ENCODE measurements at regions not wholly inside any gene's neighbourhood (a gene's known extent, or its start where the extent isn't known, plus 50 kb on each side); places are given as distances from the start of the nearest gene placed in this dataset.

GRCh38 chr5:158543539-158544387, 556.0 kb downstream of the EBF1 start:
- no peak overlapping the region for H3K4me3 Mint-ChIP-seq (ENCODE audit: low read depth)
- peaks cover 5% of the 10 kb centered on the region for H3K27me3 Mint-ChIP-seq
- no peak for DNase-seq (ENCODE audit: low spot score, unreplicated experiment)
- peaks cover 8% of the 10 kb centered on the region for H3K9me3 Mint-ChIP-seq (ENCODE audit: low read depth)
- no peak overlapping the region for H3K27ac Mint-ChIP-seq
- peaks cover 2% of the 10 kb centered on the region for H3K36me3 Mint-ChIP-seq (ENCODE audit: insufficient read depth)
- no peak for TF ChIP-seq CTCF (IDR thresholded peaks at IDR 0.05; ENCODE audit: unreplicated experiment)
- H3K4me1 Mint-ChIP-seq (ENCODE audit: low read depth), result peaks cover 6% of the 10 kb centered on the region

- Mint-ChIP-seq H3K4me3 (ENCODE audit: low read depth) (no peak overlapping the region), H3K27me3 (peaks cover 5% of the 10 kb centered on the region), H3K4me1 (ENCODE audit: low read depth) (peaks cover 9% of the 10 kb centered on the region), H3K9me3 (ENCODE audit: low read depth) (no peaks in the 10 kb centered on the region), H3K27ac (no peak overlapping the region), H3K36me3 (ENCODE audit: insufficient read depth) (no peaks in the 10 kb centered on the region)
- DNase-seq (ENCODE audit: low spot score, unreplicated experiment), result no peak
- TF ChIP-seq CTCF (IDR thresholded peaks at IDR 0.05; ENCODE audit: unreplicated experiment), result no peak
These were observed 558.0 kb downstream of the EBF1 start for GRCh38 chr5:158541536-158542297.

GRCh38 chr5:158538506-158539074, 561.1 kb downstream of the EBF1 start:
- Mint-ChIP-seq H3K27me3 (peaks cover 10% of the 10 kb centered on the region), H3K4me1 (ENCODE audit: low read depth) (peaks cover 16% of the 10 kb centered on the region), H3K27ac (no peak overlapping the region), H3K9me3 (ENCODE audit: low read depth) (no peaks in the 10 kb centered on the region), H3K4me3 (ENCODE audit: low read depth) (no peak overlapping the region), H3K36me3 (ENCODE audit: insufficient read depth) (no peaks in the 10 kb centered on the region)
- DNase-seq (ENCODE audit: low spot score, unreplicated experiment), result no peak
- TF ChIP-seq CTCF (IDR thresholded peaks at IDR 0.05; ENCODE audit: unreplicated experiment), result no peak

- DNase-seq (ENCODE audit: low spot score, unreplicated experiment), result no peak
- no peak for TF ChIP-seq CTCF (IDR thresholded peaks at IDR 0.05; ENCODE audit: unreplicated experiment)
- peak overlapping the region; percentile 14 for H3K27ac Mint-ChIP-seq
- H3K27me3 Mint-ChIP-seq, result peaks cover 21% of the 10 kb centered on the region
- no peak overlapping the region for H3K4me3 Mint-ChIP-seq (ENCODE audit: low read depth)
- H3K4me1 Mint-ChIP-seq (ENCODE audit: low read depth), result peaks cover 15% of the 10 kb centered on the region
- H3K9me3 Mint-ChIP-seq (ENCODE audit: low read depth), result no peaks in the 10 kb centered on the region
- no peaks in the 10 kb centered on the region for H3K36me3 Mint-ChIP-seq (ENCODE audit: insufficient read depth)
These were observed 562.4 kb downstream of the EBF1 start for GRCh38 chr5:158537366-158537765.

GRCh38 chr5:158534203-158534602, 565.5 kb downstream of the EBF1 start:
- no peak for DNase-seq (ENCODE audit: low spot score, unreplicated experiment)
- TF ChIP-seq CTCF (IDR thresholded peaks at IDR 0.05; ENCODE audit: unreplicated experiment), result no peak
- Mint-ChIP-seq H3K4me3 (ENCODE audit: low read depth) (no peak overlapping the region), H3K36me3 (ENCODE audit: insufficient read depth) (no peaks in the 10 kb centered on the region), H3K4me1 (ENCODE audit: low read depth) (peaks cover 23% of the 10 kb centered on the region), H3K27me3 (peaks cover 27% of the 10 kb centered on the region), H3K9me3 (ENCODE audit: low read depth) (no peaks in the 10 kb centered on the region), H3K27ac (no peak overlapping the region)
